HepG2 (cell line): ENCODE measurements at regions not wholly inside any gene's neighbourhood (a gene's known extent, or its start where the extent isn't known, plus 50 kb on each side); places are given as distances from the start of the nearest gene placed in this dataset.

Experiments
- ATAC-seq: fragments of 200-7000 bp; cut with Tn5 transposase; 3 replicates; pipeline ENCODE4 v1.9.1; 2020; ENCODE audit warnings: mild to moderate bottlenecking, moderate library complexity
- BruUV-seq: library from RNA; stranded (reverse); fragments of 400-500 nt; replicated peaks from 2 replicates; lab custom pipeline; 2021; lab: Mats Ljungman, UMichigan
- CTCF ChIA-PET: fragments of 300-600 bp; formaldehyde crosslinking; extraction: SDS; loops from one replicate; lab custom pipeline; 2021; ENCODE audit warnings: low total read pairs, inconsistent platforms, low intra/inter-chr PET ratio; lab: Yijun Ruan, JAX
- POLR2A ChIA-PET: fragments of 350-600 bp; sonication (Branson Sonifier 250); formaldehyde crosslinking; loops from one replicate; lab custom pipeline; 2020; ENCODE audit warnings: antibody characterized with exemption, inconsistent platforms; lab: Yijun Ruan, JAX
- DNase-seq: peaks from one replicate; pipeline ENCODE4 v3.0.0-alpha.2; 2015; ENCODE audit warnings: low spot score
- FAIRE-seq: peaks from 3 replicates; lab custom pipeline; 2011; peaks lifted over from hg19 to GRCh38; lab: Jason Lieb, UNC
- H2AFZ ChIP-seq: one replicate; pipeline ENCODE4 v1.6.1; 2011; ENCODE audit warnings: low read length, inconsistent platforms
- H3K27ac ChIP-seq: fragments of 300-600 bp; 3 replicates; pipeline ENCODE4 v1.8.0; 2011; ENCODE audit warnings: mixed run types, mild to moderate bottlenecking, mixed read lengths, low read length, inconsistent platforms; ENCODE audit not compliant: insufficient read depth; ENCODE audit errors: extremely low read length
- H3K27me3 ChIP-seq, 2 experiments: fragments of 200-600 bp in 1 of 2; 2 replicates in 1 of 2; 3 replicates in 1 of 2; pipeline versions ENCODE4 v1.6.0 to v1.8.0; 2011; ENCODE audit warnings: low read length in 2 of 2, mild to moderate bottlenecking in 2 of 2, moderate library complexity in 2 of 2, inconsistent platforms in 1 of 2; ENCODE audit not compliant: insufficient read depth in 2 of 2, control insufficient read depth in 1 of 2
- H3K36me3 ChIP-seq, 2 experiments: fragments of 200-600 bp in 1 of 2; replicated peaks in 1 of 2; 2 replicates in 1 of 2; 3 replicates in 1 of 2; pipeline versions ENCODE4 v1.5.1 to v1.8.0; 2011; ENCODE audit warnings: low read length in 2 of 2, inconsistent platforms in 1 of 2; ENCODE audit not compliant: insufficient read depth in 2 of 2, control insufficient read depth in 1 of 2
- H3K4me1 ChIP-seq: 2 replicates; pipeline ENCODE4 v1.5.1; 2012; ENCODE audit warnings: low read length, inconsistent platforms; ENCODE audit not compliant: insufficient read depth
- H3K4me2 ChIP-seq: 2 replicates; pipeline ENCODE4 v1.6.0; 2011; ENCODE audit warnings: low read depth, low read length, inconsistent platforms
- H3K4me3 ChIP-seq, 3 experiments: fragments of 200-600 bp in 1 of 3; sonication (generic), shearing (Covaris generic) in 1 of 3; replicated peaks in 1 of 3; 2 replicates each; pipeline ENCODE4 v1.5.1; 2011 to 2016; ENCODE audit warnings: low read length in 3 of 3, inconsistent platforms in 2 of 3, low read depth in 2 of 3, mild to moderate bottlenecking in 2 of 3, control low read depth in 1 of 3, mixed read lengths in 1 of 3; ENCODE audit not compliant: insufficient read depth in 1 of 3
- H3K79me2 ChIP-seq: one replicate; pipeline ENCODE4 v1.6.1; 2011; ENCODE audit warnings: low read length, inconsistent platforms; ENCODE audit not compliant: insufficient read depth
- H3K9ac ChIP-seq: 2 replicates; pipeline ENCODE4 v1.6.0; 2011; ENCODE audit warnings: mild to moderate bottlenecking, low read depth, low read length, inconsistent platforms; ENCODE audit not compliant: insufficient read depth
- H3K9me3 ChIP-seq: 2 replicates; pipeline ENCODE4 v1.5.1; 2012; ENCODE audit warnings: mild to moderate bottlenecking, low read length
- H4K20me1 ChIP-seq: 2 replicates; pipeline ENCODE4 v1.6.0; 2011; ENCODE audit warnings: inconsistent platforms, mild to moderate bottlenecking, low read length, moderate library complexity; ENCODE audit not compliant: insufficient read depth
- AHR ChIP-seq: IDR thresholded peaks from 2 replicates; pipeline ENCODE4 v1.6.1; 2018; ENCODE audit warnings: missing genetic modification reagents, missing compliant biosample characterization
- ATM ChIP-seq: fragments of 450-650 bp; IDR thresholded peaks from 2 replicates; pipeline ENCODE4 v1.7.1; 2017; ENCODE audit warnings: mild to moderate bottlenecking, borderline replicate concordance
- FIP1L1 ChIP-seq: fragments of 200-400 bp; formaldehyde crosslinking; IDR thresholded peaks from 2 replicates; pipeline ENCODE4 v1.6.1; 2018; ENCODE audit warnings: low read depth, mild to moderate bottlenecking, low read length, moderate library complexity, borderline replicate concordance; ENCODE audit not compliant: insufficient read depth
- HIC2 ChIP-seq: sonication (generic); formaldehyde crosslinking; IDR thresholded peaks from 2 replicates; pipeline ENCODE4 v1.9.0; 2022; ENCODE audit warnings: low read depth, missing genetic modification reagents
- IRF9 ChIP-seq: sonication (generic); formaldehyde crosslinking; IDR thresholded peaks from 2 replicates; pipeline ENCODE4 v1.8.0; 2022; ENCODE audit warnings: missing genetic modification reagents, mild to moderate bottlenecking, borderline replicate concordance
- POLR2G ChIP-seq: fragments of 200-400 bp; formaldehyde crosslinking; IDR thresholded peaks from 2 replicates; pipeline ENCODE4 v1.6.1; 2018; ENCODE audit warnings: mild to moderate bottlenecking, low read depth, low read length, moderate library complexity
- REPIN1 ChIP-seq: sonication (generic); formaldehyde crosslinking; IDR thresholded peaks from 2 replicates; pipeline ENCODE4 v1.8.0; 2022; ENCODE audit warnings: missing genetic modification reagents, low read depth, mild to moderate bottlenecking, borderline replicate concordance
- SNAPC2 ChIP-seq: sonication (generic); formaldehyde crosslinking; IDR thresholded peaks from 2 replicates; pipeline ENCODE4 v1.8.1; 2022; ENCODE audit warnings: mild to moderate bottlenecking, missing genetic modification reagents
- SP1 ChIP-seq, 2 experiments: fragments of 450-650 bp in 1 of 2; sonication (generic) in 1 of 2; formaldehyde crosslinking in 1 of 2; IDR thresholded peaks; 2 replicates each; pipeline versions ENCODE4 v1.4.0 to v1.6.1; 2016 to 2020; ENCODE audit warnings: missing genetic modification reagents in 1 of 2
- TARDBP ChIP-seq: sonication (generic); formaldehyde crosslinking; IDR thresholded peaks from 2 replicates; pipeline ENCODE4 v1.8.0; 2022; ENCODE audit warnings: mild to moderate bottlenecking, missing genetic modification reagents
- ZFP36L1 ChIP-seq: sonication (generic); formaldehyde crosslinking; IDR thresholded peaks from 2 replicates; pipeline ENCODE4 v1.8.0; 2022; ENCODE audit warnings: mild to moderate bottlenecking, missing genetic modification reagents, moderate library complexity
- ZNF343 ChIP-seq: sonication (generic); formaldehyde crosslinking; IDR thresholded peaks from 2 replicates; pipeline ENCODE4 v1.4.0; 2020; ENCODE audit warnings: mild to moderate bottlenecking, missing genetic modification reagents
- ZSCAN21 ChIP-seq: sonication (generic); formaldehyde crosslinking; IDR thresholded peaks from 2 replicates; pipeline ENCODE4 v1.8.0; 2022; ENCODE audit warnings: mild to moderate bottlenecking, missing genetic modification reagents, moderate library complexity, borderline replicate concordance
- WGBS: methylation state at CpG from one replicate; pipeline ENCODE4 v1.1.6; 2017; ENCODE audit warnings: low lambda C conversion rate; 5-methylcytosine and 5-hydroxymethylcytosine counted together
- in situ Hi-C: cut with HindIII; loops from 2 replicates; pipeline ENCODE4 v1.10.0; 2017; ENCODE audit warnings: low pct_unique_long_range_greater_than_20kb; ENCODE audit not compliant: extremely low pct_ligation_motif_present
- intact Hi-C: fragments of 100-400 bp; cut with micrococcal nuclease; formaldehyde crosslinking; loops from one replicate; pipeline ENCODE4 v1.10.0; 2022; ENCODE audit not compliant: unreplicated experiment
- TF ChIP-seq, protein P1 (sequence below): sonication (generic); formaldehyde crosslinking; IDR thresholded peaks from 2 replicates; pipeline ENCODE4 v1.8.1; 2023; ENCODE audit warnings: mild to moderate bottlenecking, missing genetic modification reagents

GRCh38 chr13:73961181-73961580 lies 173.0 kb downstream of the KLF12 start:
- ChIA-PET POLR2A (no interaction called here), CTCF (no interaction called here)
- Histone ChIP-seq H3K36me3 (no peaks in the 10 kb centered on the region), H3K9me3 (no peaks in the 10 kb centered on the region), H3K4me3 (no peak overlapping the region), H3K4me1 (peaks cover 5% of the 10 kb centered on the region; the same call in 1 of the 2 replicates), H3K9ac (no peak overlapping the region), H3K27me3 (no peaks in the 10 kb centered on the region), H4K20me1 (no peaks in the 10 kb centered on the region), H3K79me2 (no peaks in the 10 kb centered on the region), H3K27ac (no peak overlapping the region), H2AFZ (no peak overlapping the region), H3K4me2 (no peak overlapping the region)
- no TSS peak for BruUV-seq
- no peak for DNase-seq
- intact Hi-C loops, result no loop called here
- no peak for ATAC-seq
- in situ Hi-C loops, result no loop called here
- no peak for TF ChIP-seq ZFP36L1 (CRISPR knock-in tag)
- TF ChIP-seq POLR2G, result no peak
- TF ChIP-seq FIP1L1, result no peak
- no peak for TF ChIP-seq REPIN1 (CRISPR knock-in tag)
- TF ChIP-seq, protein P1, sequence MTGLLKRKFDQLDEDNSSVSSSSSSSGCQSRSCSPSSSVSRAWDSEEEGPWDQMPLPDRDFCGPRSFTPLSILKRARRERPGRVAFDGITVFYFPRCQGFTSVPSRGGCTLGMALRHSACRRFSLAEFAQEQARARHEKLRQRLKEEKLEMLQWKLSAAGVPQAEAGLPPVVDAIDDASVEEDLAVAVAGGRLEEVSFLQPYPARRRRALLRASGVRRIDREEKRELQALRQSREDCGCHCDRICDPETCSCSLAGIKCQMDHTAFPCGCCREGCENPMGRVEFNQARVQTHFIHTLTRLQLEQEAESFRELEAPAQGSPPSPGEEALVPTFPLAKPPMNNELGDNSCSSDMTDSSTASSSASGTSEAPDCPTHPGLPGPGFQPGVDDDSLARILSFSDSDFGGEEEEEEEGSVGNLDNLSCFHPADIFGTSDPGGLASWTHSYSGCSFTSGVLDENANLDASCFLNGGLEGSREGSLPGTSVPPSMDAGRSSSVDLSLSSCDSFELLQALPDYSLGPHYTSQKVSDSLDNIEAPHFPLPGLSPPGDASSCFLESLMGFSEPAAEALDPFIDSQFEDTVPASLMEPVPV (CRISPR knock-in tag), result no peak
- TF ChIP-seq HIC2 (CRISPR knock-in tag), result no peak
- no peak for TF ChIP-seq AHR
- no peak for TF ChIP-seq SP1 (IDR thresholded peaks at IDR 0.05)
- TF ChIP-seq SP1 (CRISPR knock-in tag; IDR thresholded peaks at IDR 0.05), result no peak
- no peak for TF ChIP-seq TARDBP (CRISPR knock-in tag)
- TF ChIP-seq IRF9 (CRISPR knock-in tag), result no peak
- no peak for TF ChIP-seq SNAPC2 (CRISPR knock-in tag)
- TF ChIP-seq ATM, result no peak
- no peak for TF ChIP-seq ZSCAN21 (CRISPR knock-in tag)
- TF ChIP-seq ZNF343 (CRISPR knock-in tag), result no peak
- 56% methylated on average over 4 of the region's 4 CpGs for WGBS
- no peak for FAIRE-seq
